ENCODE measurements at regions not wholly inside any gene's neighbourhood (a gene's known extent, or its start where the extent isn't known, plus 50 kb on each side); places are given as distances from the start of the nearest gene placed in this dataset.

- no peak overlapping the region for H3K4me3 ChIP-seq (ENCODE audit: low read length)
- H3K4me1 ChIP-seq (ENCODE audit: control insufficient read depth, insufficient read depth, low read length), result no peaks in the 10 kb centered on the region
- H3K27me3 ChIP-seq (ENCODE audit: control insufficient read depth, insufficient read depth, low read length), result peaks cover 35% of the 10 kb centered on the region
- H3K9me3 ChIP-seq (replicated peaks; ENCODE audit: control insufficient read depth, low read depth, low read length), result no peaks in the 10 kb centered on the region
- 81% methylated on average over 3 of the region's 4 CpGs for WGBS (ENCODE audit: insufficient coverage)
- no peaks in the 10 kb centered on the region for H3K36me3 ChIP-seq (ENCODE audit: control insufficient read depth, insufficient read depth, low read length)
- DNase-seq, result no peak
- H3K27ac ChIP-seq (ENCODE audit: low read length), result no peak overlapping the region
Observed at GRCh38 chr12:53816360-53817020, 64.7 kb upstream of the CISTR start.

- Histone ChIP-seq H3K9me3 (replicated peaks; ENCODE audit: control insufficient read depth, low read depth, low read length) (no peaks in the 10 kb centered on the region), H3K4me1 (ENCODE audit: control insufficient read depth, insufficient read depth, low read length) (no peaks in the 10 kb centered on the region), H3K27me3 (ENCODE audit: control insufficient read depth, insufficient read depth, low read length) (peaks cover 31% of the 10 kb centered on the region), H3K27ac (ENCODE audit: low read length) (no peak overlapping the region), H3K4me3 (ENCODE audit: low read length) (no peak overlapping the region), H3K36me3 (ENCODE audit: control insufficient read depth, insufficient read depth, low read length) (no peaks in the 10 kb centered on the region)
- DNase-seq, result no peak
Observed at GRCh38 chr12:53817021-53817389, 65.2 kb upstream of the CISTR start.

- H3K4me1 ChIP-seq (ENCODE audit: control insufficient read depth, insufficient read depth, low read length), result no peaks in the 10 kb centered on the region
- H3K9me3 ChIP-seq (replicated peaks; ENCODE audit: control insufficient read depth, low read depth, low read length), result no peaks in the 10 kb centered on the region
- WGBS (ENCODE audit: insufficient coverage), result no CpG with 5 or more reads among the region's 3 CpGs
- H3K27me3 ChIP-seq (ENCODE audit: control insufficient read depth, insufficient read depth, low read length), result peaks cover 35% of the 10 kb centered on the region
- no peak overlapping the region for H3K4me3 ChIP-seq (ENCODE audit: low read length)
- no peak for DNase-seq
- no peaks in the 10 kb centered on the region for H3K36me3 ChIP-seq (ENCODE audit: control insufficient read depth, insufficient read depth, low read length)
- no peak overlapping the region for H3K27ac ChIP-seq (ENCODE audit: low read length)
Observed at GRCh38 chr12:53820514-53821306, 68.9 kb upstream of the CISTR start.

GRCh38 chr12:53824001-53824712 is 72.4 kb upstream of the CISTR start:
- Histone ChIP-seq H3K36me3 (ENCODE audit: control insufficient read depth, insufficient read depth, low read length) (no peaks in the 10 kb centered on the region), H3K27ac (ENCODE audit: low read length) (no peak overlapping the region), H3K27me3 (ENCODE audit: control insufficient read depth, insufficient read depth, low read length) (peaks cover 13% of the 10 kb centered on the region), H3K9me3 (replicated peaks; ENCODE audit: control insufficient read depth, low read depth, low read length) (no peaks in the 10 kb centered on the region), H3K4me1 (ENCODE audit: control insufficient read depth, insufficient read depth, low read length) (no peaks in the 10 kb centered on the region), H3K4me3 (ENCODE audit: low read length) (no peak overlapping the region)
- WGBS (ENCODE audit: insufficient coverage), result 48% methylated on average over 6 of the region's 9 CpGs
- no peak for DNase-seq

GRCh38 chr12:53825246-53826081 is 73.7 kb upstream of the CISTR start:
- Histone ChIP-seq H3K4me1 (ENCODE audit: control insufficient read depth, insufficient read depth, low read length) (no peaks in the 10 kb centered on the region), H3K36me3 (ENCODE audit: control insufficient read depth, insufficient read depth, low read length) (no peaks in the 10 kb centered on the region), H3K4me3 (ENCODE audit: low read length) (no peak overlapping the region), H3K9me3 (replicated peaks; ENCODE audit: control insufficient read depth, low read depth, low read length) (no peaks in the 10 kb centered on the region), H3K27me3 (ENCODE audit: control insufficient read depth, insufficient read depth, low read length) (peaks cover 10% of the 10 kb centered on the region), H3K27ac (ENCODE audit: low read length) (no peak overlapping the region)
- DNase-seq, result no peak
- WGBS (ENCODE audit: insufficient coverage), result 100% methylated on average over 1 of the region's 8 CpGs

- no peaks in the 10 kb centered on the region for H3K36me3 ChIP-seq (ENCODE audit: control insufficient read depth, insufficient read depth, low read length)
- H3K9me3 ChIP-seq (replicated peaks; ENCODE audit: control insufficient read depth, low read depth, low read length), result no peaks in the 10 kb centered on the region
- no peak for DNase-seq
- peaks cover 12% of the 10 kb centered on the region for H3K27me3 ChIP-seq (ENCODE audit: control insufficient read depth, insufficient read depth, low read length)
- H3K27ac ChIP-seq (ENCODE audit: low read length), result no peak overlapping the region
- no peaks in the 10 kb centered on the region for H3K4me1 ChIP-seq (ENCODE audit: control insufficient read depth, insufficient read depth, low read length)
- no peak overlapping the region for H3K4me3 ChIP-seq (ENCODE audit: low read length)
Observed at GRCh38 chr12:53827306-53827705, 75.5 kb upstream of the CISTR start.

GRCh38 chr12:53828598-53828997 is 76.8 kb upstream of the CISTR start:
- Histone ChIP-seq H3K27me3 (ENCODE audit: control insufficient read depth, insufficient read depth, low read length) (peaks cover 16% of the 10 kb centered on the region), H3K27ac (ENCODE audit: low read length) (no peak overlapping the region), H3K4me1 (ENCODE audit: control insufficient read depth, insufficient read depth, low read length) (no peaks in the 10 kb centered on the region), H3K9me3 (replicated peaks; ENCODE audit: control insufficient read depth, low read depth, low read length) (no peaks in the 10 kb centered on the region), H3K4me3 (ENCODE audit: low read length) (no peak overlapping the region), H3K36me3 (ENCODE audit: control insufficient read depth, insufficient read depth, low read length) (no peaks in the 10 kb centered on the region)
- WGBS (ENCODE audit: insufficient coverage), result 60% methylated on average over 1 of the region's 2 CpGs
- DNase-seq, result no peak

GRCh38 chr12:53829130-53829819 is 77.5 kb upstream of the CISTR start:
- no peaks in the 10 kb centered on the region for H3K9me3 ChIP-seq (replicated peaks; ENCODE audit: control insufficient read depth, low read depth, low read length)
- peaks cover 14% of the 10 kb centered on the region for H3K27me3 ChIP-seq (ENCODE audit: control insufficient read depth, insufficient read depth, low read length)
- DNase-seq, result no peak
- H3K36me3 ChIP-seq (ENCODE audit: control insufficient read depth, insufficient read depth, low read length), result no peaks in the 10 kb centered on the region
- no peak overlapping the region for H3K27ac ChIP-seq (ENCODE audit: low read length)
- H3K4me1 ChIP-seq (ENCODE audit: control insufficient read depth, insufficient read depth, low read length), result no peaks in the 10 kb centered on the region
- WGBS (ENCODE audit: insufficient coverage), result no CpG with 5 or more reads among the region's 3 CpGs
- no peak overlapping the region for H3K4me3 ChIP-seq (ENCODE audit: low read length)

- peaks cover 15% of the 10 kb centered on the region for H3K27me3 ChIP-seq (ENCODE audit: control insufficient read depth, insufficient read depth, low read length)
- no peaks in the 10 kb centered on the region for H3K9me3 ChIP-seq (replicated peaks; ENCODE audit: control insufficient read depth, low read depth, low read length)
- no peaks in the 10 kb centered on the region for H3K4me1 ChIP-seq (ENCODE audit: control insufficient read depth, insufficient read depth, low read length)
- no peak overlapping the region for H3K27ac ChIP-seq (ENCODE audit: low read length)
- no peak for DNase-seq
- H3K4me3 ChIP-seq (ENCODE audit: low read length), result no peak overlapping the region
- H3K36me3 ChIP-seq (ENCODE audit: control insufficient read depth, insufficient read depth, low read length), result no peaks in the 10 kb centered on the region
- 87% methylated on average over 4 of the region's 5 CpGs for WGBS (ENCODE audit: insufficient coverage)
Observed at GRCh38 chr12:53830631-53831030, 78.9 kb upstream of the CISTR start.
